ENCODE measurements at regions not wholly inside any gene's neighbourhood (a gene's known extent, or its start where the extent isn't known, plus 50 kb on each side); places are given as distances from the start of the nearest gene placed in this dataset.
A peak's percentile ranks its signal among the peaks of the same experiment; 100 is the strongest.

DNA sequence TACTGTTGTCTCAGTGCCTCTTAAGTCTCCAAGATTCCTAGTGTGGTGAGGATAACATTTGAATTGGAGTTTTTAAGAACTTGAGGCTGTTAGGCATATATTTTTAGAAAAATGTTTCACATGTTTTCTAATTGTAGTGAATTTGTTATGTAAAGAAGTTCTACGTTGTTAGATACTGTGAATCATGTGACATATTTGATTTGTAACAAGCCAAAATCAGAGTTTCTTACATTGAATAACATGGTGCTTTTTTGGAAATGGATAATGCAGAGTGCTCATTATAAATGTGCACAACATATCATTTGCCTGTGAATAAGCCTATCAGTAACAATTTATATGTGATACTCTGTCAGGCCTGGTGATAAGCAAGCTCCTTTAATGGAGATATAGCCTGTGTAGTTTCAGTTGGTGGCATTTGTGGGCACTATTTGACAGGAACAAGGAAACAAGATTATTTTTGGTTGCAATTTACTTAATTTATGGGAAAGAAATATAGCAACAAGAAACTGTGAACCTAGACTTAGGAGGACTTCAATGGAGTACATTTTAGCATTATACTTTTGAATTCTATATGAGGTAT, 328.8 kb downstream of the ARPP21 start:
- Histone ChIP-seq H3K36me3 (replicated peaks; ENCODE audit: low read depth, low read length) (no peaks in the 10 kb centered on the region), H3K27ac (ENCODE audit: low read length) (no peak overlapping the region), H3K79me2 (ENCODE audit: low read length) (no peaks in the 10 kb centered on the region), H3K9me3 (ENCODE audit: insufficient read depth, low read length) (no peaks in the 10 kb centered on the region), H2AFZ (ENCODE audit: low read depth, low read length) (no peak overlapping the region), H3K4me3 (ENCODE audit: low read length) (no peak overlapping the region), H3K27me3 (ENCODE audit: low read depth, low read length) (peaks cover 21% of the 10 kb centered on the region), H4K20me1 (ENCODE audit: insufficient read depth, low read length) (0 out of 2 replicates have a peak, but pooled peaks cover 3% of the 10 kb centered on the region), H3K9ac (ENCODE audit: low read length) (no peak overlapping the region), H3K4me1 (ENCODE audit: low read length) (peaks cover 28% of the 10 kb centered on the region), H3K4me2 (ENCODE audit: low read length) (no peak overlapping the region)
- TF ChIP-seq, protein P1, sequence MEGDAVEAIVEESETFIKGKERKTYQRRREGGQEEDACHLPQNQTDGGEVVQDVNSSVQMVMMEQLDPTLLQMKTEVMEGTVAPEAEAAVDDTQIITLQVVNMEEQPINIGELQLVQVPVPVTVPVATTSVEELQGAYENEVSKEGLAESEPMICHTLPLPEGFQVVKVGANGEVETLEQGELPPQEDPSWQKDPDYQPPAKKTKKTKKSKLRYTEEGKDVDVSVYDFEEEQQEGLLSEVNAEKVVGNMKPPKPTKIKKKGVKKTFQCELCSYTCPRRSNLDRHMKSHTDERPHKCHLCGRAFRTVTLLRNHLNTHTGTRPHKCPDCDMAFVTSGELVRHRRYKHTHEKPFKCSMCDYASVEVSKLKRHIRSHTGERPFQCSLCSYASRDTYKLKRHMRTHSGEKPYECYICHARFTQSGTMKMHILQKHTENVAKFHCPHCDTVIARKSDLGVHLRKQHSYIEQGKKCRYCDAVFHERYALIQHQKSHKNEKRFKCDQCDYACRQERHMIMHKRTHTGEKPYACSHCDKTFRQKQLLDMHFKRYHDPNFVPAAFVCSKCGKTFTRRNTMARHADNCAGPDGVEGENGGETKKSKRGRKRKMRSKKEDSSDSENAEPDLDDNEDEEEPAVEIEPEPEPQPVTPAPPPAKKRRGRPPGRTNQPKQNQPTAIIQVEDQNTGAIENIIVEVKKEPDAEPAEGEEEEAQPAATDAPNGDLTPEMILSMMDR (IDR thresholded peaks at IDR 0.05; ENCODE audit: low read depth, low read length) = no peak
- TF ChIP-seq EZH2phosphoT487 (IDR thresholded peaks at IDR 0.05; ENCODE audit: low read depth) = no peak

DNA sequence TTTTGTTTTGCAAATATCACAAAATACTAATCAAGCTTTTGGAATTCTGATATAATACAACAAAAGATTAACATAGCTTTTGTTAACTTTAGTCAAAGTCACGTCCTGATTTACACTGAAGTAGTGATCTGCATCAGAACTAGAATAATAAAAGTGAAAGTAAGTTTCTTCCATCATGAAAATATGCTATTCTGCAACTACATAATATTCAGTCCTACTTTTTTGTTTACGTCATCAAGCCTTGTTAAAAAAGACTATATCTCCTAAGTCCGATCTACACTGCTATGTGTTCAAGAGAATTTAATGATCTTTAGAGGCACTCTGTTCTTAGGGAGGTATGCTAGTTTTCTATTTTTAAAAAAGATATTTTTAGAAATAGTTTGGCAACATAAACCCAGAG, 330.1 kb downstream of the ARPP21 start:
- Histone ChIP-seq H3K27me3 (ENCODE audit: low read depth, low read length) (peaks cover 17% of the 10 kb centered on the region), H4K20me1 (ENCODE audit: insufficient read depth, low read length) (0 out of 2 replicates have a peak, but pooled peaks cover 3% of the 10 kb centered on the region), H3K4me3 (ENCODE audit: low read length) (0 out of 2 replicates have a peak overlapping the region, but pooled peaks have one; percentile 0), H3K4me1 (ENCODE audit: low read length) (peaks cover 28% of the 10 kb centered on the region), H3K79me2 (ENCODE audit: low read length) (no peaks in the 10 kb centered on the region), H3K4me2 (ENCODE audit: low read length) (peak overlapping the region; percentile 29), H3K9me3 (ENCODE audit: insufficient read depth, low read length) (no peaks in the 10 kb centered on the region), H3K9ac (ENCODE audit: low read length) (no peak overlapping the region), H2AFZ (ENCODE audit: low read depth, low read length) (no peak overlapping the region), H3K27ac (ENCODE audit: low read length) (no peak overlapping the region), H3K36me3 (replicated peaks; ENCODE audit: low read depth, low read length) (no peaks in the 10 kb centered on the region)
- TF ChIP-seq EZH2phosphoT487 (IDR thresholded peaks at IDR 0.05; ENCODE audit: low read depth) = no peak
- TF ChIP-seq, protein P1 (IDR thresholded peaks at IDR 0.05; ENCODE audit: low read depth, low read length) = no peak

DNA sequence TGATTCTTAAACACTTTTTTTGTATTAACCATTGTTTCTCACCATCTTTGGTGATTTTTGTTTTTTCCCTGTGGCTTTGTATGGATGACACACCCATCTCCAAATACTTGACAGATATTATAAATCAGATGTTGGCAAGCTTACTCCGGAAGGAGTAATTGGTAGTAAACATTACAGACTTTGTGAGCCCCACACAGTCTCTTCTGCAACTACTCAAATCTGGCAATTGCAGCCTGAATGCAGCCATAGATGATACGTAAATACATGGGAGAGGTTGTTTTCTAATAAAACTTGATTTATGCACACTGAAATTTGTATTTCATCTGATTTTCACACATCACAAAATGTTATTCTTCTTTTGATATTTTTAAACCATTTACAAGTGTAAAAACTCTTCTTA, 331.5 kb downstream of the ARPP21 start:
- Histone ChIP-seq H3K4me2 (ENCODE audit: low read length) (no peak overlapping the region), H3K9ac (ENCODE audit: low read length) (no peak overlapping the region), H3K27me3 (ENCODE audit: low read depth, low read length) (peaks cover 14% of the 10 kb centered on the region), H3K4me1 (ENCODE audit: low read length) (peaks cover 28% of the 10 kb centered on the region), H3K4me3 (ENCODE audit: low read length) (no peak overlapping the region), H3K9me3 (ENCODE audit: insufficient read depth, low read length) (no peaks in the 10 kb centered on the region), H3K36me3 (replicated peaks; ENCODE audit: low read depth, low read length) (no peaks in the 10 kb centered on the region), H4K20me1 (ENCODE audit: insufficient read depth, low read length) (0 out of 2 replicates have a peak, but pooled peaks cover 3% of the 10 kb centered on the region), H3K27ac (ENCODE audit: low read length) (no peak overlapping the region), H3K79me2 (ENCODE audit: low read length) (no peaks in the 10 kb centered on the region), H2AFZ (ENCODE audit: low read depth, low read length) (no peak overlapping the region)
- TF ChIP-seq, protein P1 (IDR thresholded peaks at IDR 0.05; ENCODE audit: low read depth, low read length) = no peak
- no peak for TF ChIP-seq EZH2phosphoT487 (IDR thresholded peaks at IDR 0.05; ENCODE audit: low read depth)

DNA sequence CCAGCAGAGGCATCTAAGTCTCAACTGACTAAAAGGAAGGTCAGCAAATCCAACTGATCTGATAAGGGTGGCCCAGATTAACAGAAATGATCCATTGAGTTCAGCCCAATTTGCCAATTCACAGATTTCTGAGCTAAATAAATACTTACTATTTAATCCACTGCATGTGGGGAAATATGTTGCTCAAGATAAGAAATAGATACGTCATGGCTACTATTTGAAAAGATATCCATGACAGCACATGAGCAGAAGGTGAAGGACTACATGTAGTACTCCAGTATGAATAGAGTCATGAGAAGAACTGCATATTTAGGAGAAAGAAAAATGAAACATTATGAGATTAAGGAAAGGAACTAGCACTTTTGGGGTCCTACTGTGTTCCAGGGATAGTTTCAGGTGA, 332.4 kb downstream of the ARPP21 start:
- Histone ChIP-seq H2AFZ (ENCODE audit: low read depth, low read length) (no peak overlapping the region), H3K9ac (ENCODE audit: low read length) (no peak overlapping the region), H3K79me2 (ENCODE audit: low read length) (no peaks in the 10 kb centered on the region), H3K27me3 (ENCODE audit: low read depth, low read length) (peaks cover 14% of the 10 kb centered on the region), H3K36me3 (replicated peaks; ENCODE audit: low read depth, low read length) (no peaks in the 10 kb centered on the region), H4K20me1 (ENCODE audit: insufficient read depth, low read length) (no peaks in the 10 kb centered on the region), H3K4me3 (ENCODE audit: low read length) (no peak overlapping the region), H3K4me1 (ENCODE audit: low read length) (peaks cover 20% of the 10 kb centered on the region), H3K4me2 (ENCODE audit: low read length) (no peak overlapping the region), H3K27ac (ENCODE audit: low read length) (no peak overlapping the region), H3K9me3 (ENCODE audit: insufficient read depth, low read length) (no peaks in the 10 kb centered on the region)
- TF ChIP-seq, protein P1 (IDR thresholded peaks at IDR 0.05; ENCODE audit: low read depth, low read length) = no peak
- TF ChIP-seq EZH2phosphoT487 (IDR thresholded peaks at IDR 0.05; ENCODE audit: low read depth) = no peak

All from OCI-LY3 (cell line).